DND-41 (cell line): ENCODE measurements at regions not wholly inside any gene's neighbourhood (a gene's known extent, or its start where the extent isn't known, plus 50 kb on each side); places are given as distances from the start of the nearest gene placed in this dataset.

Experiments used
- ATAC-seq: fragments of 200-7000 bp; cut with Tn5 transposase; 3 replicates; pipeline ENCODE4 v1.9.1; 2021; ENCODE audit warnings: low read depth; ENCODE audit not compliant: insufficient read depth
- DNase-seq: peaks from one replicate; pipeline ENCODE4 v3.0.0-alpha.2; 2020
- H2AFZ ChIP-seq: 2 replicates; pipeline ENCODE4 v1.6.0; 2012; ENCODE audit warnings: low read depth, low read length
- H3K27ac ChIP-seq: 2 replicates; pipeline ENCODE4 v1.5.1; 2012; ENCODE audit warnings: low read length, inconsistent platforms
- H3K27me3 ChIP-seq: fragments of 200-600 bp; sonication (generic); 2 replicates; pipeline ENCODE4 v1.6.0; 2012; ENCODE audit warnings: low read length, mild to moderate bottlenecking, inconsistent platforms; ENCODE audit not compliant: insufficient read depth, poor library complexity
- H3K36me3 ChIP-seq: 2 replicates; pipeline ENCODE4 v1.5.1; 2012; ENCODE audit warnings: low read length, inconsistent platforms; ENCODE audit not compliant: insufficient read depth
- H3K4me1 ChIP-seq: 2 replicates; pipeline ENCODE4 v1.5.1; 2012; ENCODE audit warnings: mild to moderate bottlenecking, low read length; ENCODE audit not compliant: insufficient read depth
- H3K4me2 ChIP-seq: 2 replicates; pipeline ENCODE4 v1.6.0; 2012; ENCODE audit warnings: mild to moderate bottlenecking, moderate library complexity, low read length, inconsistent platforms; ENCODE audit not compliant: insufficient read depth
- H3K4me3 ChIP-seq, 2 experiments: fragments of 200-600 bp in 1 of 2; shearing (Covaris generic) in 1 of 2; 2 replicates each; pipeline ENCODE4 v1.5.1; 2012 to 2016; ENCODE audit warnings: inconsistent platforms in 2 of 2, low read length in 2 of 2, mild to moderate bottlenecking in 2 of 2, low read depth in 1 of 2, moderate library complexity in 1 of 2
- H3K79me2 ChIP-seq: 2 replicates; pipeline ENCODE4 v1.6.0; 2012; ENCODE audit warnings: low read length, inconsistent platforms; ENCODE audit not compliant: insufficient read depth
- H3K9ac ChIP-seq: 2 replicates; pipeline ENCODE4 v1.6.0; 2012; ENCODE audit warnings: low read depth, mild to moderate bottlenecking, inconsistent platforms, low read length, moderate library complexity
- H3K9me3 ChIP-seq: 2 replicates; pipeline ENCODE4 v1.5.1; 2012; ENCODE audit warnings: low read length, moderate library complexity, mild to moderate bottlenecking, inconsistent platforms; ENCODE audit not compliant: insufficient read depth, severe bottlenecking
- H4K20me1 ChIP-seq: 2 replicates; pipeline ENCODE4 v1.6.0; 2012; ENCODE audit warnings: low read length; ENCODE audit not compliant: insufficient read depth
- EZH2 ChIP-seq: IDR thresholded peaks from 3 replicates; pipeline ENCODE4 v1.6.1; 2012; ENCODE audit warnings: borderline replicate concordance, low read depth, mild to moderate bottlenecking, moderate library complexity, low read length, inconsistent platforms; ENCODE audit not compliant: severe bottlenecking
- TF ChIP-seq, protein P1 (sequence below): IDR thresholded peaks from 2 replicates; pipeline ENCODE4 v1.5.1; 2012; ENCODE audit warnings: borderline replicate concordance, low read length, moderate library complexity, mild to moderate bottlenecking; ENCODE audit not compliant: poor library complexity, severe bottlenecking; ENCODE audit errors: extremely low read depth

DNA sequence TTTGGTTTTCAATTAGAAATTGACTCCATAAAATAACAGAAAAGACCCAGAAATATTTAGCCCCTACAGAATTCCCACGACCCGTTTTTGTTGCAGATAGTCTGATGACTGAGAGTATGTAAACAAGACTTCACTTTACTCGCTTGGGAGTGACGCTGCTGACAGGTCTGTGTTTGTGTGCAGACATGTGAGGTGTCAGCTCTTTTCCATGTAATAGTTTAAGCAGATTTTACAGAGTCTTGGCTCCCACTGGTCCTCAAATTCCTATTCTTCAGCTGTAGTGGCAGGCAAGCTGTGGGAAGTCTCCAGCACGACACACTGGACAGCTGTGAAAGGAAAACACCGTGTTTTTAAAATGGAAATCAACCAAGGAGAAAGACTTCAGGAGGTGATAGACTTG, 455.7 kb downstream of the GABRG1 start:
- H3K4me3 ChIP-seq = no peak overlapping the region
- H3K79me2 ChIP-seq = no peaks in the 10 kb centered on the region
- H3K27ac ChIP-seq = no peak overlapping the region
- no peak overlapping the region for H2AFZ ChIP-seq
- no peak for ATAC-seq
- H3K27me3 ChIP-seq = no peaks in the 10 kb centered on the region
- no peak for DNase-seq
- no peak overlapping the region for H3K4me2 ChIP-seq
- H3K4me1 ChIP-seq = no peaks in the 10 kb centered on the region
- TF ChIP-seq, protein P1, sequence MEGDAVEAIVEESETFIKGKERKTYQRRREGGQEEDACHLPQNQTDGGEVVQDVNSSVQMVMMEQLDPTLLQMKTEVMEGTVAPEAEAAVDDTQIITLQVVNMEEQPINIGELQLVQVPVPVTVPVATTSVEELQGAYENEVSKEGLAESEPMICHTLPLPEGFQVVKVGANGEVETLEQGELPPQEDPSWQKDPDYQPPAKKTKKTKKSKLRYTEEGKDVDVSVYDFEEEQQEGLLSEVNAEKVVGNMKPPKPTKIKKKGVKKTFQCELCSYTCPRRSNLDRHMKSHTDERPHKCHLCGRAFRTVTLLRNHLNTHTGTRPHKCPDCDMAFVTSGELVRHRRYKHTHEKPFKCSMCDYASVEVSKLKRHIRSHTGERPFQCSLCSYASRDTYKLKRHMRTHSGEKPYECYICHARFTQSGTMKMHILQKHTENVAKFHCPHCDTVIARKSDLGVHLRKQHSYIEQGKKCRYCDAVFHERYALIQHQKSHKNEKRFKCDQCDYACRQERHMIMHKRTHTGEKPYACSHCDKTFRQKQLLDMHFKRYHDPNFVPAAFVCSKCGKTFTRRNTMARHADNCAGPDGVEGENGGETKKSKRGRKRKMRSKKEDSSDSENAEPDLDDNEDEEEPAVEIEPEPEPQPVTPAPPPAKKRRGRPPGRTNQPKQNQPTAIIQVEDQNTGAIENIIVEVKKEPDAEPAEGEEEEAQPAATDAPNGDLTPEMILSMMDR = no peak
- no peak for TF ChIP-seq EZH2
- H3K9ac ChIP-seq = no peak overlapping the region
- no peaks in the 10 kb centered on the region for H3K36me3 ChIP-seq
- no peaks in the 10 kb centered on the region for H4K20me1 ChIP-seq
- no peaks in the 10 kb centered on the region for H3K9me3 ChIP-seq

DNA sequence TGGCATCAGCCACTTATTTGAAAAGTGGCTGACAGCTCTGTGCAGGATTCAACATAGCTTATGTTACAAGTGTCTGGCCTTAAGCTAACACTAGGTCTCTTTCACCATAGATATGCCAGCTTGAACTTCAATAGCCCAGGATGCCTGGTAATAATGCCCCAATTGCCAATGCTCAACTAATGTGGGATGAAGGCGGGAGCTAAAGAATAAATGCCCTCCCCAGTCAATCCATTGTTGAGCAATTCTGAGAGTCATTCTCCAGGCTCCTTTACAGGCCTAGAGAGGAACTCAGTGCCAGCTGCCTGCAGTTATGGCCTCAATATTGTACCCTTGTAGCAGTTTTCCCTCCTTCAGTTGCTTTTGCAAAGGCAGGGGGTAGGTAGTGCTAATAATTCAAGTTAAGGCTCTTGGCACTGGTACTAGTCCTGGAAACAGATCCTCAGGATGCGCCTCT, 460.2 kb downstream of the GABRG1 start:
- ATAC-seq (no peak), DNase-seq (no peak)
- Histone ChIP-seq H3K27me3 (no peaks in the 10 kb centered on the region), H3K9me3 (no peaks in the 10 kb centered on the region), H3K27ac (no peak overlapping the region), H3K4me2 (no peak overlapping the region), H3K79me2 (no peaks in the 10 kb centered on the region), H4K20me1 (no peaks in the 10 kb centered on the region), H3K4me3 (no peak overlapping the region), H3K9ac (no peak overlapping the region), H2AFZ (no peak overlapping the region), H3K36me3 (no peaks in the 10 kb centered on the region), H3K4me1 (no peaks in the 10 kb centered on the region)
- TF ChIP-seq EZH2 = no peak
- TF ChIP-seq, protein P1 = no peak

DNA sequence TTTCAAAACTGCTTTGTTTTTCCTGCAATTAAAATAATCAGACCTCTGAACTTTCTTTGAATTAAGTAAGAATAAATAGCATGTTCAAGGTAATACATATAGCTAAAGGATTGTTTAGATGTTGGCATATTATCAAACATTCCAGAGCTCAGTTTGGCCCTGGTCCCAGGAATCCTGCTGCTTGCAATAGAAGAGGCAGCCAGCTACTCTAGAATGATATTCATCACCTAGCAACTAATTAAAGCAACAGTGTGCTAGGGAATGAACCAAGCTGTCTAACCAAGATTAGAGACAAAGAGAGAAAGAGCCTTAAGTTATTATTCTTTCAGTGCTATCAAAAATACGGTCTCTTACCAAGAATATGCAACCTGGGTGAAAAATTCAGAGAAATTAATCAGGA, 460.9 kb downstream of the GABRG1 start:
- no peaks in the 10 kb centered on the region for H3K79me2 ChIP-seq
- TF ChIP-seq, protein P1 = no peak
- TF ChIP-seq EZH2 = no peak
- DNase-seq (no peak), ATAC-seq (no peak)
- H3K4me1 ChIP-seq = no peaks in the 10 kb centered on the region
- H3K4me2 ChIP-seq = no peak overlapping the region
- no peaks in the 10 kb centered on the region for H3K36me3 ChIP-seq
- H3K27ac ChIP-seq = no peak overlapping the region
- H3K9ac ChIP-seq = no peak overlapping the region
- H2AFZ ChIP-seq = no peak overlapping the region
- H3K27me3 ChIP-seq = no peaks in the 10 kb centered on the region
- no peak overlapping the region for H3K4me3 ChIP-seq
- H4K20me1 ChIP-seq = no peaks in the 10 kb centered on the region
- no peaks in the 10 kb centered on the region for H3K9me3 ChIP-seq

DNA sequence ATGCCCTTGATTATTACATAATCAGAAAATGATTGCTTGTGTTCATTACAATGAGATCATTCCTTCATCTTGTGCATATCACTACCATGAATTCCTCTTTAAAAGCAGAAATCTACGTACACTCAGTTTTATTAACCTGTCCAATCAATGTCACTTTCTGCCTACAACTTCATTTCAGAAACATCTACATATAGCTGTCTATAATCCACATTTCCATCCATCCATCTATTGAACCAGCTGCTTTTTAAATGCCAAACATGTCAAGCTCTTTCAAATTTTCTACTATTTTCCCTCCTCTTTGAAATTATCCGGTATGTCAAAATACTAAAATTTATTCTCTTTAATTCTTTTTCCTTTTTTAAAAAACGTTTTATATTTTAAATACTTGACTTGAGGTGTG, 462.0 kb downstream of the GABRG1 start:
- H3K4me3 ChIP-seq = no peak overlapping the region
- no peak overlapping the region for H2AFZ ChIP-seq
- DNase-seq = no peak
- H3K9ac ChIP-seq = no peak overlapping the region
- TF ChIP-seq EZH2 = no peak
- no peak overlapping the region for H3K4me2 ChIP-seq
- no peak for ATAC-seq
- no peaks in the 10 kb centered on the region for H3K27me3 ChIP-seq
- H3K9me3 ChIP-seq = no peaks in the 10 kb centered on the region
- H3K27ac ChIP-seq = no peak overlapping the region
- H3K79me2 ChIP-seq = no peaks in the 10 kb centered on the region
- H3K4me1 ChIP-seq = no peaks in the 10 kb centered on the region
- H3K36me3 ChIP-seq = no peaks in the 10 kb centered on the region
- no peaks in the 10 kb centered on the region for H4K20me1 ChIP-seq
